ENCODE measurements at regions not wholly inside any gene's neighbourhood (a gene's known extent, or its start where the extent isn't known, plus 50 kb on each side); places are given as distances from the start of the nearest gene placed in this dataset.

- H3K4me1 ChIP-seq (ENCODE audit: control insufficient read depth in 1 of 2, insufficient read depth in 2 of 2, low read length in 2 of 2) = peaks cover 0 to 2% of the 10 kb centered on the region in 2 experiments
- H4K12ac ChIP-seq (ENCODE audit: low read depth, low read length) = no peak overlapping the region
- no CpG with 5 or more reads among the region's 4 CpGs for WGBS (ENCODE audit: extremely low coverage, insufficient coverage, insufficient read length)
- no peak overlapping the region for H3K9ac ChIP-seq (ENCODE audit: low read length)
- no peak for DNase-seq
- no peak overlapping the region for H3K14ac ChIP-seq (ENCODE audit: low read length)
- no peaks in the 10 kb centered on the region for H3K36me3 ChIP-seq (ENCODE audit: control insufficient read depth in 1 of 2, insufficient read depth in 2 of 2, low read length in 2 of 2)
- H3K4me3 ChIP-seq (ENCODE audit: low read depth, low read length) = peak overlapping the region; percentile 38
- no peaks in the 10 kb centered on the region for H3K27me3 ChIP-seq (ENCODE audit: insufficient read depth, low read length)
- no peak overlapping the region for H2AFZ ChIP-seq (ENCODE audit: insufficient read depth, low read length, poor library complexity)
- no peak overlapping the region for H3K4me2 ChIP-seq (ENCODE audit: low read length)
- H3K79me2 ChIP-seq (ENCODE audit: control insufficient read depth, insufficient read depth, low read length, poor library complexity) = no peaks in the 10 kb centered on the region
- H2BK12ac ChIP-seq (ENCODE audit: low read length) = no peak overlapping the region
- H3K9me3 ChIP-seq (ENCODE audit: insufficient read depth, low read depth, low read length) = no peaks in the 10 kb centered on the region
- H3K27ac ChIP-seq (ENCODE audit: low read depth, low read length) = no peak overlapping the region
- no peaks in the 10 kb centered on the region for H3K79me1 ChIP-seq (ENCODE audit: low read length)
- no peak overlapping the region for H3K4ac ChIP-seq (ENCODE audit: low read depth, low read length)
- H3K18ac ChIP-seq (ENCODE audit: low read length) = no peak overlapping the region
- no peak overlapping the region for H3K23ac ChIP-seq (ENCODE audit: low read length)
- H2AK5ac ChIP-seq (ENCODE audit: low read length) = no peak overlapping the region
- no peak overlapping the region for H2BK5ac ChIP-seq (ENCODE audit: low read depth, low read length, poor library complexity)
- no peak overlapping the region for H4K91ac ChIP-seq (ENCODE audit: low read depth, low read length)
- H4K8ac ChIP-seq (ENCODE audit: low read depth, low read length) = no peak overlapping the region
- H2BK120ac ChIP-seq (ENCODE audit: insufficient read depth, low read length, poor library complexity) = no peak overlapping the region
Observed at GRCh38 chr13:33514362-33514761, 228.8 kb upstream of the STARD13 start.

GRCh38 chr13:33515146-33515545 lies 229.6 kb upstream of the STARD13 start:
- Histone ChIP-seq H2BK12ac (ENCODE audit: low read length) (no peak overlapping the region), H3K14ac (ENCODE audit: low read length) (no peak overlapping the region), H2AFZ (ENCODE audit: insufficient read depth, low read length, poor library complexity) (no peak overlapping the region), H3K79me1 (ENCODE audit: low read length) (no peaks in the 10 kb centered on the region), H3K4ac (ENCODE audit: low read depth, low read length) (no peak overlapping the region), H3K23ac (ENCODE audit: low read length) (no peak overlapping the region), H3K4me1 (ENCODE audit: control insufficient read depth in 1 of 2, insufficient read depth in 2 of 2, low read length in 2 of 2) (peaks cover 0 to 2% of the 10 kb centered on the region in 2 experiments), H3K4me3 (ENCODE audit: low read depth, low read length) (no peak overlapping the region), H4K8ac (ENCODE audit: low read depth, low read length) (no peak overlapping the region), H2AK5ac (ENCODE audit: low read length) (no peak overlapping the region), H3K9ac (ENCODE audit: low read length) (no peak overlapping the region), H3K4me2 (ENCODE audit: low read length) (no peak overlapping the region), H2BK5ac (ENCODE audit: low read depth, low read length, poor library complexity) (no peak overlapping the region), H3K79me2 (ENCODE audit: control insufficient read depth, insufficient read depth, low read length, poor library complexity) (no peaks in the 10 kb centered on the region), H3K36me3 (ENCODE audit: control insufficient read depth in 1 of 2, insufficient read depth in 2 of 2, low read length in 2 of 2) (no peaks in the 10 kb centered on the region), H3K9me3 (ENCODE audit: insufficient read depth, low read depth, low read length) (no peaks in the 10 kb centered on the region), H4K91ac (ENCODE audit: low read depth, low read length) (no peak overlapping the region), H3K18ac (ENCODE audit: low read length) (no peak overlapping the region), H2BK120ac (ENCODE audit: insufficient read depth, low read length, poor library complexity) (no peak overlapping the region), H3K27me3 (ENCODE audit: insufficient read depth, low read length) (no peaks in the 10 kb centered on the region), H3K27ac (ENCODE audit: low read depth, low read length) (no peak overlapping the region), H4K12ac (ENCODE audit: low read depth, low read length) (no peak overlapping the region)
- DNase-seq = no peak
- no CpG with 5 or more reads among the region's 3 CpGs for WGBS (ENCODE audit: extremely low coverage, insufficient coverage, insufficient read length)

DNA sequence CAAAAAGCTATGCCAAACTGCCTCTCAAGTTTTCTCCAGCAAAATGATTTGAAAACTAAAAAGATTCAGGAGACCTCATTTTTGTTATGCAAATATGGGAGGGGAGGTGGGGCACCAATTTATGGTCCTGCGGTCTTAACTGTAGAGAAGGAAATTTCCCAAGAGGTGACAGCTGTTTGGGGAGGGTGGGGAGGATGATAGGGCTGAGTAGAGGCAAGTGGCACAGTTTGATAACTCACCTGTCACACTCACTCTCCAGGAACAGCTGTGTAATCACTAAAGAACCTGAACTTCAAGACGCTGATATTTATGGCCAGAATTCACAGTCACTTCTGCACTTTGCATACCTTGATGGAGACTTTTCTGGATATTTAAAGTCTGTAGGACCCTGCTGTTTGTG lies 232.9 kb upstream of the STARD13 start:
- Histone ChIP-seq H4K12ac (ENCODE audit: low read depth, low read length) (no peak overlapping the region), H3K18ac (ENCODE audit: low read length) (no peak overlapping the region), H3K9ac (ENCODE audit: low read length) (no peak overlapping the region), H3K79me1 (ENCODE audit: low read length) (no peaks in the 10 kb centered on the region), H3K27ac (ENCODE audit: low read depth, low read length) (no peak overlapping the region), H2BK12ac (ENCODE audit: low read length) (no peak overlapping the region), H3K14ac (ENCODE audit: low read length) (no peak overlapping the region), H4K8ac (ENCODE audit: low read depth, low read length) (no peak overlapping the region), H4K91ac (ENCODE audit: low read depth, low read length) (no peak overlapping the region), H3K4me2 (ENCODE audit: low read length) (no peak overlapping the region), H3K9me3 (ENCODE audit: insufficient read depth, low read depth, low read length) (no peaks in the 10 kb centered on the region), H3K36me3 (ENCODE audit: control insufficient read depth in 1 of 2, insufficient read depth in 2 of 2, low read length in 2 of 2) (no peaks in the 10 kb centered on the region), H3K4me1 (ENCODE audit: control insufficient read depth in 1 of 2, insufficient read depth in 2 of 2, low read length in 2 of 2) (peaks cover 0 to 2% of the 10 kb centered on the region in 2 experiments), H2AK5ac (ENCODE audit: low read length) (no peak overlapping the region), H3K23ac (ENCODE audit: low read length) (no peak overlapping the region), H2BK5ac (ENCODE audit: low read depth, low read length, poor library complexity) (no peak overlapping the region), H2BK120ac (ENCODE audit: insufficient read depth, low read length, poor library complexity) (no peak overlapping the region), H2AFZ (ENCODE audit: insufficient read depth, low read length, poor library complexity) (no peak overlapping the region), H3K79me2 (ENCODE audit: control insufficient read depth, insufficient read depth, low read length, poor library complexity) (no peaks in the 10 kb centered on the region), H3K4ac (ENCODE audit: low read depth, low read length) (no peak overlapping the region), H3K4me3 (ENCODE audit: low read depth, low read length) (no peak overlapping the region), H3K27me3 (ENCODE audit: insufficient read depth, low read length) (no peaks in the 10 kb centered on the region)
- DNase-seq = no peak
- WGBS (ENCODE audit: extremely low coverage, insufficient coverage, insufficient read length) = no CpG with 5 or more reads among the region's 2 CpGs

- Histone ChIP-seq H3K4me3 (ENCODE audit: low read depth, low read length) (no peak overlapping the region), H4K91ac (ENCODE audit: low read depth, low read length) (no peak overlapping the region), H3K9ac (ENCODE audit: low read length) (no peak overlapping the region), H3K4me1 (ENCODE audit: control insufficient read depth in 1 of 2, insufficient read depth in 2 of 2, low read length in 2 of 2) (no peaks in the 10 kb centered on the region), H3K9me3 (ENCODE audit: insufficient read depth, low read depth, low read length) (no peaks in the 10 kb centered on the region), H2AFZ (ENCODE audit: insufficient read depth, low read length, poor library complexity) (no peak overlapping the region), H3K27me3 (ENCODE audit: insufficient read depth, low read length) (no peaks in the 10 kb centered on the region), H3K27ac (ENCODE audit: low read depth, low read length) (no peak overlapping the region), H4K12ac (ENCODE audit: low read depth, low read length) (no peak overlapping the region), H3K4ac (ENCODE audit: low read depth, low read length) (no peak overlapping the region), H2AK5ac (ENCODE audit: low read length) (no peak overlapping the region), H3K36me3 (ENCODE audit: control insufficient read depth in 1 of 2, insufficient read depth in 2 of 2, low read length in 2 of 2) (no peaks in the 10 kb centered on the region), H3K4me2 (ENCODE audit: low read length) (no peak overlapping the region), H2BK12ac (ENCODE audit: low read length) (no peak overlapping the region), H3K79me2 (ENCODE audit: control insufficient read depth, insufficient read depth, low read length, poor library complexity) (no peaks in the 10 kb centered on the region), H3K14ac (ENCODE audit: low read length) (no peak overlapping the region), H2BK5ac (ENCODE audit: low read depth, low read length, poor library complexity) (no peak overlapping the region), H3K79me1 (ENCODE audit: low read length) (no peaks in the 10 kb centered on the region), H3K18ac (ENCODE audit: low read length) (no peak overlapping the region), H3K23ac (ENCODE audit: low read length) (no peak overlapping the region), H2BK120ac (ENCODE audit: insufficient read depth, low read length, poor library complexity) (no peak overlapping the region), H4K8ac (ENCODE audit: low read depth, low read length) (no peak overlapping the region)
- no peak for DNase-seq
- no CpG with 5 or more reads among the region's 8 CpGs for WGBS (ENCODE audit: extremely low coverage, insufficient coverage, insufficient read length)
Observed at GRCh38 chr13:33519561-33520467, 234.3 kb upstream of the STARD13 start.

Data from trophoblast cell (in vitro differentiated cells and primary cell).